ENCODE measurements at regions not wholly inside any gene's neighbourhood (a gene's known extent, or its start where the extent isn't known, plus 50 kb on each side); places are given as distances from the start of the nearest gene placed in this dataset.

DNA sequence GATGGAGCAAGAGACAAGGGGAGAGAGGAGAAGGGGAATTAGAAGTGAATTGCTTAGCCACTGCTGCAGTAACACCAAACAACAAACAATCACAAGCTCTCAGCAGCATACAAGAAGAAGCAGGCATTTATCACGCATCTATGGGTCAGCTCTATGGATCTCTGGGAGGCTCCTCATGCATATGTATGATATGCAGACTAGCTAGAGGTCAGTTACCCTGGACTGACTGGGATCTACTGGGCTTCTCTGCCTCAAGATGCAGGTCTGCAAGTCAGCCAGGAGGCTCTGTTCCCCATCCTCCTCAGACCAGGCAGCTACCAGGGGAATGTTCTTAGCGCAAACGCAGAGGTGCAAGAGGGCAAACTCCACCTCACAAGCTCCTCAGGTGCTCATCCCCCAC is 64.7 kb upstream of the SEM1 start:
- ChIA-PET POLR2A (ENCODE audit: low non-redundant PET) (no interaction called here), CTCF (no interaction called here)
- no peak for DNase-seq (ENCODE audit: low spot score)
- no peaks in the 10 kb centered on the region for H3K27me3 ChIP-seq (replicated peaks; ENCODE audit: insufficient read depth, low read depth, low read length, poor library complexity)
- intact Hi-C loops (cut with micrococcal nuclease; ENCODE audit: unreplicated experiment), result no loop called here
- no peak for TF ChIP-seq EZH2 (IDR thresholded peaks at IDR 0.05; ENCODE audit: borderline replicate concordance, low read depth, low read length, poor library complexity, severe bottlenecking)
- TF ChIP-seq, protein P1, sequence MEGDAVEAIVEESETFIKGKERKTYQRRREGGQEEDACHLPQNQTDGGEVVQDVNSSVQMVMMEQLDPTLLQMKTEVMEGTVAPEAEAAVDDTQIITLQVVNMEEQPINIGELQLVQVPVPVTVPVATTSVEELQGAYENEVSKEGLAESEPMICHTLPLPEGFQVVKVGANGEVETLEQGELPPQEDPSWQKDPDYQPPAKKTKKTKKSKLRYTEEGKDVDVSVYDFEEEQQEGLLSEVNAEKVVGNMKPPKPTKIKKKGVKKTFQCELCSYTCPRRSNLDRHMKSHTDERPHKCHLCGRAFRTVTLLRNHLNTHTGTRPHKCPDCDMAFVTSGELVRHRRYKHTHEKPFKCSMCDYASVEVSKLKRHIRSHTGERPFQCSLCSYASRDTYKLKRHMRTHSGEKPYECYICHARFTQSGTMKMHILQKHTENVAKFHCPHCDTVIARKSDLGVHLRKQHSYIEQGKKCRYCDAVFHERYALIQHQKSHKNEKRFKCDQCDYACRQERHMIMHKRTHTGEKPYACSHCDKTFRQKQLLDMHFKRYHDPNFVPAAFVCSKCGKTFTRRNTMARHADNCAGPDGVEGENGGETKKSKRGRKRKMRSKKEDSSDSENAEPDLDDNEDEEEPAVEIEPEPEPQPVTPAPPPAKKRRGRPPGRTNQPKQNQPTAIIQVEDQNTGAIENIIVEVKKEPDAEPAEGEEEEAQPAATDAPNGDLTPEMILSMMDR (conservative IDR thresholded peaks at IDR 0.05; ENCODE audit: low read depth, low read length), result no peak
- H3K27ac ChIP-seq (ENCODE audit: low read depth, low read length, poor library complexity, severe bottlenecking), result no peak overlapping the region
- H3K36me3 ChIP-seq (ENCODE audit: insufficient read depth, low read length, poor library complexity, severe bottlenecking), result no peaks in the 10 kb centered on the region
- no peak overlapping the region for H3K4me3 ChIP-seq (ENCODE audit: low read depth, low read length, poor library complexity, severe bottlenecking)
- no peaks in the 10 kb centered on the region for H3K9me3 ChIP-seq (ENCODE audit: low read depth, low read length, poor library complexity, severe bottlenecking)
- no peaks in the 10 kb centered on the region for H3K4me1 ChIP-seq (ENCODE audit: insufficient read depth, low read length, poor library complexity, severe bottlenecking)
- BruUV-seq (replicated peaks), result no TSS peak

DNA sequence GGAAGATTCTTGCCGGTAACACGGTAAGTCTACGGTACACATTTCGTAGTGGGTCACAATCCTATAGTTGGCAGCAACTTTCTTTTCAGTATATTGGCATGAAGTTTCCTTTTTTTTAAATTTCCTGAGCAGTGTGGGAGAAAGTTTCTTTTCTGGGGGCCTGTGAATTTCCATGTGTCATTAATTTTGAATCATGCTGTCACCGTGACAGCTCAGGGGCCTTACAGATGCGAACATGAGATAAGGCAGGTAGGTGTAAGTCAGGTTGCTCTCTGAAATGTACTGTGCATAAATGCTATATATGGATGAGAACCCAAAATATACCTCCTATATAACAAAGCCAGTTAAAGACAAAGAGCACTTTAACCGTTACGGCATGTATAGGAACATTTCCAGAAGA is 65.4 kb upstream of the SEM1 start:
- DNase-seq (ENCODE audit: low spot score), result no peak
- Histone ChIP-seq H3K36me3 (ENCODE audit: insufficient read depth, low read length, poor library complexity, severe bottlenecking) (no peaks in the 10 kb centered on the region), H3K27me3 (replicated peaks; ENCODE audit: insufficient read depth, low read depth, low read length, poor library complexity) (no peaks in the 10 kb centered on the region), H3K4me1 (ENCODE audit: insufficient read depth, low read length, poor library complexity, severe bottlenecking) (no peaks in the 10 kb centered on the region), H3K9me3 (ENCODE audit: low read depth, low read length, poor library complexity, severe bottlenecking) (no peaks in the 10 kb centered on the region), H3K27ac (ENCODE audit: low read depth, low read length, poor library complexity, severe bottlenecking) (no peak overlapping the region), H3K4me3 (ENCODE audit: low read depth, low read length, poor library complexity, severe bottlenecking) (no peak overlapping the region)
- no TSS peak for BruUV-seq (replicated peaks)
- CTCF ChIA-PET, result no interaction called here
- no peak for TF ChIP-seq EZH2 (IDR thresholded peaks at IDR 0.05; ENCODE audit: borderline replicate concordance, low read depth, low read length, poor library complexity, severe bottlenecking)
- TF ChIP-seq, protein P1 (conservative IDR thresholded peaks at IDR 0.05; ENCODE audit: low read depth, low read length), result no peak
- intact Hi-C loops (cut with micrococcal nuclease; ENCODE audit: unreplicated experiment), result no loop called here
- POLR2A ChIA-PET (ENCODE audit: low non-redundant PET), result no interaction called here

DNA sequence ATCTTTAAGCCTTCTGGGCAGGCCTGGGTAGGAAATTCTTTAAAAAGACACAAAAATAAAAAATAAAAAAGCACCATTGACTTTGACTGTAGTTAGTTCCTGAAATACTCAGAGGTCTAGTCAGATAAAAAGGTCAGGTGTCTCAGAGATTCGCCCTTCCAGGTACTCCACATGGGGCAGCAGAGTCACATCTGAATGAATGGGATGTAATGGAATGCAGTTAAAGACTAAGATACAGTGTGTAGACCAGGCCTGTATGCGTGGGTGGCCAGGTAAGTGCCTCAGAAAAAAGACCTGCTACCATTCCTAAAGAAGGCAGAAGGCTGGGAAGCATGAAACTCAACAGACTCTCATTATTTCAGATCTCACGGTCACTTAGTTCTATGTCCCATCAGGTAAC is 68.6 kb upstream of the SEM1 start:
- no TSS peak for BruUV-seq (replicated peaks)
- ChIA-PET CTCF (no interaction called here), POLR2A (ENCODE audit: low non-redundant PET) (no interaction called here)
- Histone ChIP-seq H3K4me3 (ENCODE audit: low read depth, low read length, poor library complexity, severe bottlenecking) (no peak overlapping the region), H3K27ac (ENCODE audit: low read depth, low read length, poor library complexity, severe bottlenecking) (no peak overlapping the region), H3K9me3 (ENCODE audit: low read depth, low read length, poor library complexity, severe bottlenecking) (no peaks in the 10 kb centered on the region), H3K4me1 (ENCODE audit: insufficient read depth, low read length, poor library complexity, severe bottlenecking) (no peaks in the 10 kb centered on the region), H3K27me3 (replicated peaks; ENCODE audit: insufficient read depth, low read depth, low read length, poor library complexity) (no peaks in the 10 kb centered on the region), H3K36me3 (ENCODE audit: insufficient read depth, low read length, poor library complexity, severe bottlenecking) (no peaks in the 10 kb centered on the region)
- no peak for DNase-seq (ENCODE audit: low spot score)
- intact Hi-C loops (cut with micrococcal nuclease; ENCODE audit: unreplicated experiment), result no loop called here
- TF ChIP-seq, protein P1 (conservative IDR thresholded peaks at IDR 0.05; ENCODE audit: low read depth, low read length), result 0 out of 2 replicates have a peak, but pooled peaks have one; percentile 19
- no peak for TF ChIP-seq EZH2 (IDR thresholded peaks at IDR 0.05; ENCODE audit: borderline replicate concordance, low read depth, low read length, poor library complexity, severe bottlenecking)
